Transverse colon (tissue), 4 donors: ENCODE measurements at regions not wholly inside any gene's neighbourhood (a gene's known extent, or its start where the extent isn't known, plus 50 kb on each side); places are given as distances from the start of the nearest gene placed in this dataset.

Experiments
- CTCF ChIP-seq, 5 experiments: fragments of 200-600 bp in 3 of 5; fragments of 450-650 bp in 2 of 5; sonication (generic) in 3 of 5; IDR thresholded peaks; 1 replicate in 2 of 5; 2 replicates in 3 of 5; pipeline ENCODE4 v1.5.1; 2016 to 2017; ENCODE audit warnings: antibody characterized with exemption in 5 of 5, inconsistent platforms in 3 of 5, mild to moderate bottlenecking in 2 of 5, moderate library complexity in 1 of 5
- EP300 ChIP-seq: sonication (generic); formaldehyde crosslinking; IDR thresholded peaks from one replicate; pipeline ENCODE4 v1.6.1; 2017; ENCODE audit warnings: antibody characterized with exemption, low read depth
- POLR2A ChIP-seq: fragments of 450-650 bp; IDR thresholded peaks from one replicate; pipeline ENCODE4 v1.6.1; 2016; ENCODE audit warnings: antibody characterized with exemption, mild to moderate bottlenecking, moderate library complexity
- POLR2AphosphoS5 ChIP-seq, 3 donors: sonication (generic); formaldehyde crosslinking; IDR thresholded peaks; one replicate each; pipeline ENCODE4 v1.6.1; 2016; ENCODE audit warnings: antibody characterized with exemption in 3 of 3

GRCh38 chr5:111584651-111585050 is 72.3 kb upstream of the STARD4 start:
- TF ChIP-seq CTCF (IDR thresholded peaks at IDR 0.05) (no peak), POLR2A (no peak), POLR2AphosphoS5 (IDR thresholded peaks at IDR 0.05) (no peak), EP300 (no peak)
